AG08395 (cell line): ENCODE measurements at regions not wholly inside any gene's neighbourhood (a gene's known extent, or its start where the extent isn't known, plus 50 kb on each side); places are given as distances from the start of the nearest gene placed in this dataset.

Experiments
- DNase-seq: peaks from one replicate; pipeline ENCODE4 v3.0.0; 2012; ENCODE audit warnings: mixed read lengths, low spot score

DNA sequence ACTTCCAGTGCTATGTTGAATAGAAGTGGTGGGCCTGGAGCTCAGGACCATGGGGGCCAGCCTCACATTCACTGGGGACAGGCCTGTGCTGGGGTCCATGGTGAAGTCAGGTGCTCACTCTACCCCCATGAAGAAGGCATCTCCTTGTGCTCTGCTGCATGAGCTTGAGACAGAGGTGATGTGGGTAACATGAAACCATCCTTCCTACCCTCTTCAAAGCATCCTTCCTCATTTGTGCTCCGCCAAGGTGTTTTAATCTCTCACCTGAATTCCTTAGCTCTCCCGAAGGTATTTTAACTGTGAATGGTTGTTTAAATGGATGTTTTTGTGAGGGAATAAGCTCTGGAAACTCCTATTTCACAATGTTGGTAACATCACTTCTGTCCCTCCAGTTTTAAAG lies 209.6 kb upstream of the PCSK2 start:
- DNase-seq, result no peak

DNA sequence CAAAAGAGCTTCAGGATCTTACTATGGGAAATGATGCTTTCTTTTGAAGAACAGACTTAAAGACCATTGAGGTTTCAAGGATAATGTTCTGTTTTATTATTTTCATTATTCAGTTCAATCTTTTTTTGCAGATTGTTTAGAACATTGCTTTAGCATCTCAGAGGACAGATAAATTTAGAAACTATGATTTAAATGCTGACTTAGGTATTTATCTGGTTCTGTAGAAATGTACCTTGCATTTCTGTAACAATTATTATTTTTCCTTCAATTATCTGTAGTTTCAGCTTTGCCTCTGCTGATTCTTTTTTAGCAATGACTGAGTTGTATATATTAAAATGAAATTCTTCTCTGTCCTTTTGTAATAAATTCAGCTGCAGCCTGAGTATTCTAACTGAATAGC lies 205.4 kb upstream of the PCSK2 start:
- no peak for DNase-seq

DNA sequence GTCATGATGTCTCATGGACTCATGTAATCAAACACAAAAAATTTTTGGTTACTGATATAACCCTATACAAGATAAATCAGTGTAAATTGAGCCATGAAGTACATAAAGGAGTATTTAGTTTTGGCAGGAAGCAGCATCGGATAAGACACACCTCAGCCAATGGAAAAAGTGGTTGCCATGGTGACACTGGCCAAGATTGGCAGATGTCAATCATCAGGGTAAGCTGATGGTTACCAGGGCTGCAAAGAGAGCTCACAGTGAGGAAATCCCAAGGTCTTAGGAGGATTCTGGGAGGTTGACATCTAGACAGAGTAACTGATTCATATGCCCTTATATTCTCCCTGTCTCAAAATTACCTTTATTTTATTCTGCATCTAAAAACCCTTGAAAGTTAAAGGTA lies 203.8 kb upstream of the PCSK2 start:
- DNase-seq, result no peak

DNA sequence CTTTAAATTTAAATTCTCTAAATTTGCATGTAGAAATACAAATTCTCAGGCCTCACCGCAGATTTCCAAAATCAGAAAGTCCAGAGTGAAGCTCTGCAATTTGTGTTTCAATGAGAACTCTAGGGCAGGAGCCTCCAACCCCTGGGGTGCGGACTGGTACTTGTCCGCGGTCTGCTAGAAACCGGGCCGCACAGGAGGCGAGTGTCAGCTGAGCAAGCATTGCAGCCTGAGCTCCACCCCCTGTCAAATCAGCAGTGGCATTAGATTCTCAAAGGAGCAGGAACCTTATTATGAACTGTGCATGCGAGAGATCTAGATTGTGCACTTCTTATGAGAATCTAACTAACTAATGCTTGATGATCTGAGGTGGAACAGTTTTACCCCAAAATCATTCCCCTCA lies 203.0 kb upstream of the PCSK2 start:
- DNase-seq, result no peak

DNA sequence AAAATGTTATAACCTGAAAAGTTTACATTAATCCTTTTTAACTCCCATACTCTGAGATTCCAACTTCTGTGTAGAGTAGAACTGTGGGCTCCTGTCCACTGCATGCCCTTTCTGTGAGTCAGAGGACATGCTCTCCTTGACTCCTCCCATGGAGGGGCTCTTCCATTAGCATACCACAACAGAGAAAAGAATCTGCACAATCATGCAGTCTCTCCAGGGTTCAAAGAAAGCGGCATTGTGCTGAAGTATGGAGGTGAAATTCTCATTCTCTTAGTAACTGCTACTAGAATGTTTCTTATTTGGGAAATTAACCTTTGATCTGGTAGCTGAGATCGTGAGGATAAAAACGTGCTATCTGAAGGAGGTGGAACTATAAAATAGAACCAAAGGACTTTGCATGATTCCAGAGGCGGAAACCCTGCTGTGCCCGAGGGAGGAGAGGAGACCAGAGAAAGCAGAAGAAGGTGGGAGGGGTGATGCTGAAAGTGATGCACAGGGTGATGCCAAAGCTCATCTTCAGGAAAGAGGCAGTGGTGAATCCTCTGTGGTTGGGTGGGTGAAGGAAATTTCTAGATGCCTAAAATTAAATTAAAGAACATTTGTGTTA lies 202.2 kb upstream of the PCSK2 start:
- peak; percentile 70 for DNase-seq

DNA sequence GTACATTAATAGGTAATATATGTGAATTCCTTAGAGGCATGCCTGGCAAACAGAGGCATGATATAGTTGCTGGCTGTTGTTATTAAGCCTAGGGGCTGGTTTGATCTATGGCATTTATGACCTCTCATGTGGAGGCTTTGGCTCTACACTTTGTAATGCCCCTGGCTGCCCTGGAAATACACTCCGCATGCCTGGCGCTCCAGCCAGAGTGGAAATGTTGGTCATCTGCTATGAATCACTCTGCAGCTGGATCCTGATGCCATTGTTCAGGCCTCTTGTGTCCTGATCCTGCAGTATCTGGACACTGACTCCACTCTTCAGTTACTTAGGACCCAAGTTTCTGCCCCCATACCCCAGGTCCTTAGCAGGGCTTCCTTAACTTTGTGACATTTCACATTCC lies 200.5 kb upstream of the PCSK2 start:
- peak; percentile 52 for DNase-seq

DNA sequence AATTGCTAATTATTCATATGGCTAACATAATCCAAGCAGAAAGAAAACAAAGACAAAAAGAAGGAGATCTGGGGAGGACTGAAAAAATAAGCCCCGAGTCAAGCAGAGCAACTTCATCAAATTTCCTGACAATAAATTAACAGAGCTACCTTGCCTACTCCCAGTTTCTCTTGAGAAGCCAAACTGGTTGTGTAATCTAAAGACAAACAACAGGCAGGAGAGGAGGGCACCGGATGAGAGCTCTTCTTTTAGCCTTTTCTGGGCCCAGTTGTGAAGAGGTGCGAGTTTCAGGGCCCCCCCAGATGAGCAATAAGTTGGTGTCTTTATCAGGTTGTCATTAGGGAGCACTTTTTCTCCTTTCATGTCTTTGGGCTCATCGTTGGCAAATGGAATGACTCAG lies 197.1 kb upstream of the PCSK2 start:
- DNase-seq, result no peak

DNA sequence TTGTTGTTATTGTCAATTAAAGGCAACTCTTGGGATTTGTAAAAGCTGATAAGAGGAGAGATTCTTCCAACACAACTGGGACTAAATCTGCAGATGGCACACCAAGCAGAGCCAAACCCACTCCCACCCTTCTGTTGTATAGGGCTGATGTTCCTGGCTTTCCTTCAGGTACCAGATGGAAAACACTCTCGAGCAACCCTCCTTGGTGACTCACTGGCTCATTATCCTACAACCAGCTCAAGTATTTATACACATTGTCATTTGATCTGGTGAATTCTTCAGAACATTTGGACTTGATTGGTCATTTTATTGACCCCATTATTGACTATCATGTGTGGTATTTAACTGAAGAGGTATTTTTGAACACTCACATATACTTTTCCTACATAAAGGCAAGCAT lies 190.3 kb upstream of the PCSK2 start:
- DNase-seq, result no peak

DNA sequence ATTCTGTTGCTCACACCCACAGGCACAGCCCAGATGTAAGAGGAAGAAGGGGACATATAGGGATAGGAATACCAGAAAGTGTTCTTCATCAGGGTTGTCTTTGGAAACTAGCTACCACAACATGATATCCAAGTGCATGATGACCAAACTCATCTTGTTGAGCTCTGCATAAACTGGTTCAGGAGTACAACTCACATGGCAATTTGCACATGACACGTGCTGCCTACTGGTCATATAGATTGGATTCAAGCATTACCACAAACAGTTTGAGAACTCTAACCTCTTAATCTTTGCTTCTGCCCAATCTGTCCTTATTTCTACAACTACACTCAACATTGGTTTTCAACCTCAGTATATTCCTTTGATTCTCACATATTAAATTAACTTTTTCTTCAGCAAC lies 184.7 kb upstream of the PCSK2 start:
- DNase-seq, result no peak

DNA sequence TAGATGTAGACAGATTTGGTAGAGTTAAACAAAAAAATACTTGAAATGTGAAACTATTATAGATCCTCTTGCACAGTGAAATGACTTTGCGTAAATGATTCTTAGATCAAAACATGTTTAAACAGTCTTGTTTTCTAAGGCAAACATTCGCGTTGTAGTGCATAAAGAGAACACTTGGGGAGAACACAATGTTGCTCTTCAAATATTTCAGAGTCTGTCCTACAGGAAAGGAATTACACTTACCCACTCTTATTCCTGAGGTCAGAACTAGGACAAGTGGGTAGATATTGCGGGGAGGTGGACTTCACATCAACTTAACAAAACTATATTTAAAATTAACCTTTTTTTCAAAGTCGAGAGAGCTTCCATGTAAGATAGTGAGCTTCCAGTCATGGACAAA lies 183.5 kb upstream of the PCSK2 start:
- no peak for DNase-seq

DNA sequence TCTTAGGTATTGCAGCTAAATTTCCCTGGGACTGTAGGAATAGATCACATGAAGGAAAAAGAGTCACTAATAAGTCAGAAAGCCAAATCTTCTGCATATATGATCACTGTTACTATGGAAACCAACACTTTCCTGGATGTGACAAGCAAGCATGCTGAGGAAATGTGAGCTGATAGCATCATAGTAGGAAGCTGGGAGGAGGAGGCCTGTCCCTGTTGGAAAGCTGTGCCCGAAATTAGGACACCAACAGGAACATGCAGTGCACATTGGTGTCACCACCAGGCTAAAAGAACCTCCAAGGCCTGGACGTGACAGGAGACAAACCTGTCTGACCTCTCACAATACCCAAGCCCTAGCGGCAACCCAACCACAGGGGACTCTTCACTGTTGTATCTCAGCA lies 181.9 kb upstream of the PCSK2 start:
- DNase-seq, result no peak

DNA sequence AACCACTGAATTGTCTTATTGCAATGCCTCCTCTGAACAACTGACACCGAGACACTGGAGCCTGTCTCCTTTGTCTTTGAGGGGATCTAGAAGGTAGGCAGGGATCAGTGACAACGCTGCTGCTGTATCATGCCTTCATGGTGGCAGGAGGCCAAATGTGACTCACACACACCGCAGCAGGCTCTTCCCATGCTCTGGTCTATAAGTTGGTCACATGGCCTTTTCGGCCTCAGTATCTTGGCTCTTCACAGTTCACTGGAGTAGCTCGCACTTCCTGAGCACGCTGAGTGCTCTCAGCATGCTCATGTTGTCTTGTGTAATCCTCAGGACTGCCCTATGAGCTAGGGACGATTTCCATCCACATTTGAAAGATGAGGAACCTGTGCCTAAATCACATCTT lies 167.4 kb upstream of the PCSK2 start:
- DNase-seq, result no peak

DNA sequence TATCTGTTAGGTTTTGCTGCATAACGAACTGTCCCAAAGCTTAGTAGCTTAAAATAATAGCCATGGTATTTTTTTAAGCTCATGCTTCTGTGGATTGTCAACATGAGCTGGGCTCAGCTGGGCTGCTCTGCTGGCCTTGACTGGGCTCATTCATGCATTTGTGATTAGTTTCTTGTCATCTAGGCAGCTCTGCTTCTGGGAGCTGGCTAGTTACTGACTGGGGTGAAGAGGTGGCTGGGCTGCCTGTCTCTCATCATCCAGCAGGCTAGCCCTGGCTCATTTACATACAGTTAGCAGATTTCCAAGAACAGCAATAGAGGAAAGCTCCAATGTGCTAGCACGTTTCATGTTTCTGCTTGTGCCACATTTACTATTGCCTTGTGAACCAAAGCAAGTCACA lies 165.1 kb upstream of the PCSK2 start:
- DNase-seq, result no peak

DNA sequence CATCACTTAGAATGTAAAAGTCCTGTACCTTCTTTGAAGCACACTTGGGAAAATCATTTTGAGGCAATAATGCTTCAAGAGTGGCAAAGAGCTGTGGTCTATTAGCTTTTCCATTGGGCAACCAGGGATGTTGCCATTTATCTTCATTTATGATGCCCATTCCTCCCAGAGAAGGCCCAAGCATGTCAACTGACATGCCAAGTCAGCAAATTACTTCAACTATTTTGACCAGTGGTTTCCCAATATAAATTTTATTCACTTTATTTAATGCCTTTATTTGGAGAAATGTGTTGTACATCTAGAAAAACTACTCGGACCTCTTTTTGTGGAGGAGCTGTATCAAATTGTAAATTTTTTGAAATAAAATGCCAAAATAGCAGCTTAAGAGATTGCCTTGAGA lies 164.1 kb upstream of the PCSK2 start:
- DNase-seq, result no peak

DNA sequence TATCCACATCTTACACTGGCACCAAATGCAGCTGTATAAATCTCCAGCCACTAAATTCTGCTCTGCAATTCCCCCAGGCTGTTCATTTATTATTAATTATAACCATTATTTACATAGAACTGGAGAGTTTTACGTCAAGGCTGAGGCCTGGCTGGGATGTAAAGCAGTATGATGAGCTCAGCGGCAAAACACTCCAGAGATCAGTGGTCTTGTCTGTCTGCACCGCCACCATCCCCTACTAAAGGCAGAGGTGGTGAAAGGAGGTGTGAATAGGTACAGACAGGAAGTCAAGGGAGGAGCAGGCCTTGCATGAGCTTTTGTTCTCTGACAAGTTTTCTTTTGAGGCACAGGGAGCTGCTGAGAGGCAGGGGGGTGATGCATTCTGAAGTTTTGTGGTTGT lies 159.9 kb upstream of the PCSK2 start:
- DNase-seq, result no peak

DNA sequence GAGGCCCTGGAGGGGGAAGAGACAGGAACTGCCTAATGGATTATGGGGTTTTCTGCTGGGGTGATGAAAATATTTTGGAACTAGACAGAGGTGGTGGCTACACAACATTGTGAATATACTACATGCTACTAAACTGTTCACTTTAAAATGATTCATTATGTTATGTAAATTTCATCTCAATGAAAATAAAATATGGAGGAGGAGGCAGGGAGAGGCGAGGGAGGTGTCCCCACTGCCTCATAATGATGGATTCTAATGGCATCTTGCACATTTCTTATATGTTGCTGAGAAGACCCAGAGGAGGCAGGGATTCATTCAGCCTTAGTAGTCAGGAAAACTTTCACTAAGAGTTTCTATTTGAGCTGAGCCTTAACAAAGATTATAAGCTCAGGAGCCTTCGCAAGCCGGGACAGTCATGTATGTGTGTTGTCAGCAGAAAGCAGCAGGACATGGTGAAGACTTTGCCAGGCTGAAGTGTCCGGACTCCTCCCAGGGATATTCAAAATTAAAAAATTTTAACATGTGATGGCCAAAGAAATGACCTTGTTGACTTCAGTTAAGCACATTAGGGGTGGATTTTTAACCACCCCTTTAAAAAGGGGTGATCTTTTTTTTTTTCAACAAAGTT lies 158.6 kb upstream of the PCSK2 start:
- DNase-seq, result no peak

DNA sequence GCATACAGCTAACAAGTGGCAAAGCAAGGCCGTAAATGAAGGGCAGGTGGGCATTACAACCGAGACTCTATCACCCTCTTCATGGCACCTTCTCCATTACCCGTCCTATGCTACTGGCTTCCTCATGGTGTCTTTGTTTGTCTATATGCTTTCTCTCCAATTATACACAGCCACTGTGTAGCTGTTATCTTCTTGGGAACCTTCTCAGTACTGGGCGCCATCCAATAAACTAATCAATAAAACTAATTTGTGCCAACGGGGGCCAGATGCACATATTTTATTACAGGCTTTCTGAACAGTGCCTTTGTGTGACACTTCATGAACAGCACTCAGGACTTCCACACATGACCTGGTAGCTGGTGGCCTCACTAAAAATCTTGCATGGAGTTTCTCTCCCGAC lies 149.8 kb upstream of the PCSK2 start:
- no peak for DNase-seq

DNA sequence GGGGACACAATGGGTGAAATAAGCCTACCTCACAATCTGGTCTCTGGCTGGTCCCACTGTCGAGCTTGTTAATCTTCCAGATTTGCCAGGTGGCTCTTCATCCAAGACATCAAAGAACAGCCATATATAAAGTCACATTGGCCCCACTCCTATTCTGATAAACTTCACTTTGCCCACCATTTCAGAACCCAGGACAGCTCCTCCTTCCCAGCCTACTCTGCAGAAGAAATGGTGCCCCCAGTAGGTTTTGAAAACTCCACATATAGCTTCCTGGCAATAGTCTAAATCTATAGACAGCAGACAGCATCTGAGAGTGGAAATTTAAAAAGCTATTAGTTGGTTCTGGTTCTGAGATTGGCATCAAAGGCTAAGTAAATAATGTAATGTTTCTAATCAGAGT lies 143.1 kb upstream of the PCSK2 start:
- no peak for DNase-seq

DNA sequence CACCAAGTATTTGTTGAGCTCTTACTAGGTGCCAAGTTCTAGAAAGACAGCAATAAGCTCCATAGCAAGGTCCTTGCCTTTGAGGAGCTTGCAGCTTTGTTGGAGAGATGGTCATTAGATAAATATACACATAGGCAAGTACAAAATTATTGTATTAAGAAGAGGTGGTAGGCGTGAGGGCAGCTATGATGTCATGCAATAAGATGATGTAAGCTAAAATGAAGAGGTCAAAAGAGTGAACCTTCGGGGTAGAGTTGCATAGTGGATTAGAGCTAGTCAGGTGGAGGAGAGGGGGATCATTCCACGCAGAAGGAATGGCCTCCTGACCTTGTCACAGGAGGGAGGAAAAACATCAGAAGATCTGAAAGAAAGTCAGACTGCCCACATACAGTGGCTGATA lies 141.9 kb upstream of the PCSK2 start:
- DNase-seq, result no peak

DNA sequence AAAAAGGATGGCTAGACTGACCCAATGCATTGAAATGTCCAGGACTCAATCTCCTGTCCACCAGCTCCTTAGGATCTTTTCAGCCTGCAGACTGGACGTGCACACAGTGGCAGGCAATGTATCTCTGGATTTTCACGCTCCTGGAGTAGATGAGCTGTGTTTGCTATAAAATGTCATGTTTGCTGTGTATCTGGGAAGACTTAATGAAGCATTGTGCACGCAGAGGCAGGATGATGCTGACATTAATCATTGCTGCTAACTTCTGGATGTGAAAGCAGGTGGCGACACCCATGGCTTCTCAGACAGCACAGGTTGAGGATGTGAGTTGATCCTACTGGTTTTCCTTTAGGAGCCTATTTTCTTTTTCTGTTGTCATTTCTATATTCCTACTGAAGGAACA lies 133.1 kb upstream of the PCSK2 start:
- no peak for DNase-seq

DNA sequence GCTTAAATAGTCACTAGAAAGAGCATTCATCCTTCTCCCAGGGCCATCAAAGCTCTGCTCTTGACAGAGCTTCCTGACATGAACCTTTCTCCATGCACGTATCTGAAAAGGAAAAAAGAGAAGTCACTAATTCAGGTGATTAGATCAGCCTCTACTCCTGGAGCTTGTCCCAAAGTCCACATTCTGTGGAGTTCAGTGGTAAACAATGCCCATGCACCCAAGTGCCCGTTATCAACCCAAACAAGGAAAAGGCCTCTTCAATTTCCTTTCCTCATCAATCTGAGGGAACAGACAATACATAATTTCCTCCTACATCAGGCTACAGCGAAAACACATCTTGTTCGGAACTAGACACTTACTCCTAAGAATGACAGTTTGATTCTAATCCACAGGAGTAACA lies 129.2 kb upstream of the PCSK2 start:
- DNase-seq, result no peak

DNA sequence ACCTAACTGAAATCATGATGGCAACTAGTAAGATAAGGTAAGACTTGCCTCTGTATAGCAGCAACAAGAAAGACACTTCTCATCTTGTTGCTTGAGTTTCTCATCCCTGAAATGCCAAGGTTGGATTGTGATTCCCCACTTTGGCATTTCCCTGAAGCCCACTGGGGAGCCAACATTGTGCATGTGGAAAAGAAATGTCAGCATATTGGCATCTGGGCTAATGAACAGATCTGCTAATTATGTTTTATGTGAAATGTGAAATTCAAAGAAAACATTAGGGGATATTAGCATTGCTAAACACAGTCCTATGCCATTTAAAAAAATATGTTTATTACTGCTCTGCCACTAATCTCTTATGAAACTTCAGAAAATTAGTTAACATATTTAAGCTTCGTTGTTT lies 126.3 kb upstream of the PCSK2 start:
- no peak for DNase-seq

DNA sequence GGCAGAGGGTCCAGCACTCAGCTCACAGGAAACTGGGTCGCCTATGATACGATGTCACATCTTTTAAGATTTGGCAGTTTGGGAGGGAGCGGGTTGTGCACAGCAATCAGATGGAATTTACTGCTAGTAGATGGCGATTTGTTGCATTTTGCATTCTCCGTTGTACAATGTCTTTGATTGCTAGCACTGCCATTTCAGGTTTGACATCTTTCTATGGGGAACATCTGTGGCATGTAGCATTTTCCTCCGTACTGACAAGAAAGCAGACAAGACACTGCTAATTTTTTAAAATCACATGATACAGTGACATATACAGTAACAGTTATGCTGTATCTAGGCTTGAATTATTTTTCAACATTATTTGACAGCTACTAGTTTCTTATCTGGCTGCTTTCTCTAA lies 119.7 kb upstream of the PCSK2 start:
- no peak for DNase-seq

DNA sequence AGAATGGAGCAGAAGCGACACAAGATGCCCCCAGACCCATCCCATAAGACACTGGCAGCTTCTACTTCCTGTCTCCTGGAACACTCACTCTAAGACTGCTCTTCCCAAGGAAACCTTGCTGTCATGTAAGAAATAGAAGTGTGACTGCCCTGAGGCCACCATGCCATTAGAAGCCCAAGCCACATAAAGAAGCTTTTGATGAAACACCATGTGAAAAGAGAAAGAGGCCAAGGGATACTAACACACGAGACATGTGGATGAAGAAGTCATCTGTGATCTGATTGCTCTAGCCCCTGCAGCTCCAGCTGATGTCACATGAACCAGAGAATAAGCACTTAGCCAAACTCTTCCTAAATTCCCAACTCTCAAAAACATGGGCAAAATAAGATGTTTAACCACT lies 117.9 kb upstream of the PCSK2 start:
- no peak for DNase-seq

DNA sequence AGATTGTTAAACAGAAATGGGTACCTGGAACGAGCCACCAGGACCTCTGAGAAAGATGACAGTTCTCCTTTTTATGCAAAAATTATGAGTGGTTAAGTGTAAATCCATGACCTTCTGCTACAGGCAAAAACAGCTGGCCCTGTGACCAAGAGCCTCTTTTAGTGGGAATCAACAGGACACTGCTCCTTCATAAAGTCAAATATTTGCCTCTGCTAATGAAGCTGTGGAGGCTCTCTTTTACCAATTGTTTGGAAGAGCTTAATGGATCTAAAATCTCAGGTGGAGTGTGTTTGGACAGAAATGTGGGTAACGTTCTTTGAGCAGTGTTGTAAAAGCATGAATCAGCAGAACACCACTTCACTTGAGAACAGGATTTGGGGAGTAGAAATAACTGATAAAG lies 117.5 kb upstream of the PCSK2 start:
- no peak for DNase-seq
